GM18861 (cell line): ENCODE measurements at regions not wholly inside any gene's neighbourhood (a gene's known extent, or its start where the extent isn't known, plus 50 kb on each side); places are given as distances from the start of the nearest gene placed in this dataset.
"Not testable (repeated sequence)": the region's sequence is repeated elsewhere in the genome, so short reads cannot be mapped to it uniquely, and the experiment has no call there.

Experiments used
- ATAC-seq: cut with Tn5 transposase; IDR thresholded peaks from one replicate; pipeline ENCODE4 v1.9.1; 2021; ENCODE audit not compliant: unreplicated experiment

- no peak for ATAC-seq
Observed at GRCh38 chr1:105483436-105483835, 1573.0 kb upstream of the PRMT6 start.

GRCh38 chr1:105485207-105485606 is 1571.3 kb upstream of the PRMT6 start:
- no peak for ATAC-seq

GRCh38 chr1:105492921-105493320 is 1563.6 kb upstream of the PRMT6 start:
- no peak for ATAC-seq

- ATAC-seq: no peak
Observed at GRCh38 chr1:105516068-105516467, 1540.4 kb upstream of the PRMT6 start.

DNA sequence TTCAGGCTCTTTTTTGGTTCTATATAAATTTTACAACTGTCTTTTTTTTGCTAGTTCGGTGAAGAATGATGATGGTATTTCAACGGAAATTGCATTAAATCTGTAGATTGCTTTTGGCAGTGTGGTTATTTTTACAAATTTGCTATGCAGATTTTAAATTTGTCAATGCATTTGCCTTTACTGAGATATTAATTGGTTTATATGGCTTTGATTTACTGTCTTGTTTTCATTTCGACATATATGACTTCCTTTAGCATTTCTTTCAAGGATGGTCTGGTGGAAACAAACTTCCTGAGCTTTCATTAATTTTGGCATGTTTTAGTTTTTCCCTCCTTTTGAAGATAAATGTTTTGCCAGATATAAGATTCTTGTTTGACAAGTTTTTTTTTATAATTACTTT is 1522.5 kb upstream of the PRMT6 start:
- ATAC-seq: no peak

DNA sequence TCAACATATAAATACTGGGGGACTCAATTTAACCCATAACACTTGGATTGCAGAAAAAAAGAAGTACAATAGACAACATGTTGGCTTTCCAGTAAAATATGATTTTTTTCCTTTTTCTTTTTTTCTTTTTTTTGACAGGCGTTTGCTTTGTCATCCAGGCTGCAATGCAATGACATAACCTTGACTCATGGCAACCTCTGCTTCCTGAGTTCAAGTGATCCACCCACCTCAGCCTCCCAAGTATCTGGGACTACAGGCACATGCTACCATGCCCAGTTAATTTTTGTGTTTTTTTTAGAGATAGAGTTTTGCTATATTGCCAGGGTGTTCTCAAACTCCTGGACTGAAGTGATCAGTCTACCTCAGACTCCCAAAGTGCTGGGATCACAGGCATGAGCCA is 1512.0 kb upstream of the PRMT6 start:
- no peak for ATAC-seq

GRCh38 chr1:105556266-105556665 is 1500.2 kb upstream of the PRMT6 start:
- ATAC-seq: no peak

DNA sequence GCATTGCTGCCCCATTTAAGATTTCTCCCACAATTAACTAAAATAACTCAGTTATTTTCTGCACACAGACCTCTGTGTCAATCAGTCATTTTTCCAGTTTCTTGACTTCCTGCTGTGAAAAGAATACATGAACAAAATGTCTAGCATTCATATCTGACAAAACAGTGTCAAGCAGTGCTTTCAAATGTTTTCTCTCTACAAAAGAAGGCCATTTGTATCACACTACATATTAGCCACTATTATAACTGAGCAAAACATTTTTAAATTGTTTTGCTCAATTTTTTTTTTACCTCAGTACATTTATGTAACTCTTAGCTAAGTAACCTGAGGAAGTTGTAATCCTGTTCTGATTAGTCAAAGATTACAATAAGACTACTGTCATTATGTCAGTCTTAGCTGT is 1498.5 kb upstream of the PRMT6 start:
- ATAC-seq: no peak

GRCh38 chr1:105565006-105565405 is 1491.5 kb upstream of the PRMT6 start:
- no peak for ATAC-seq

- no peak for ATAC-seq
Observed at GRCh38 chr1:105585791-105586190, 1470.7 kb upstream of the PRMT6 start.

DNA sequence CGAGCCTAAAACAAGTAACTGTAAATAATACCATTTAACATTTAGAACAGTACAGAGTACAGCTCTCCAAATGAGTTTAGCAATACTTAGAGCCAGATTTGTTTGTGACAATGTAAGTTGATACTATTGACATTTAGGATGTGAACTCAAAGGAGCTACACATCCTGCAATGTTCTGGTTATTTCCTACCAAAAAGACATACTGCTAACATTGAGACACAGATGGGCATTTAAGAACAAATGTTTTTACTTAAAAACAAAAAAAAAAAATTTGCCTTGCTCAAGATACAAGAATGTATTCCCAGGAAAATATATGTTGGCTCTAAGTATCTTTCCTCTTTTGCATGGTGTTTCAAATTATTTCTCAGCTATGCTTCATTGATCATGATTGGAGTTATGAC is 1464.8 kb upstream of the PRMT6 start:
- ATAC-seq: no peak

DNA sequence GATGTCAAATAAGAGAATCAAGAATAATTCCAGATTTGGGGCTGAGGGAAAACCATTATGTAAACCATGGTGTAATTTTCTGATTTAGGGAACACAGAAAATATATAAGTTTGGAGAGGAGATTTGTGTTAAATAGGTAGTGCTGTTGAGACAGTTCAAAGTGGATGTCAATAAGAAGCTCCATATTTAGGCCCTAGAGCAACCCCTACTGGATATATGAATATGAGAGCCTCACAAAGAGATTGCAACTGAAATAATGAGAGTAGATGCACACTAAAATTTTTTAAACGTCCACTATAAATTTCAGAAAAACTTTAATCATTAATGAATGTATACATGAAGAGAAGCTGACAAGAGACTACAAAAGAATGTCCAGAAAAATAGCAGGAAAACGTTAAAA is 1447.8 kb upstream of the PRMT6 start:
- ATAC-seq: no peak

- no peak for ATAC-seq
Observed at GRCh38 chr1:105626276-105626987, 1430.0 kb upstream of the PRMT6 start.

DNA sequence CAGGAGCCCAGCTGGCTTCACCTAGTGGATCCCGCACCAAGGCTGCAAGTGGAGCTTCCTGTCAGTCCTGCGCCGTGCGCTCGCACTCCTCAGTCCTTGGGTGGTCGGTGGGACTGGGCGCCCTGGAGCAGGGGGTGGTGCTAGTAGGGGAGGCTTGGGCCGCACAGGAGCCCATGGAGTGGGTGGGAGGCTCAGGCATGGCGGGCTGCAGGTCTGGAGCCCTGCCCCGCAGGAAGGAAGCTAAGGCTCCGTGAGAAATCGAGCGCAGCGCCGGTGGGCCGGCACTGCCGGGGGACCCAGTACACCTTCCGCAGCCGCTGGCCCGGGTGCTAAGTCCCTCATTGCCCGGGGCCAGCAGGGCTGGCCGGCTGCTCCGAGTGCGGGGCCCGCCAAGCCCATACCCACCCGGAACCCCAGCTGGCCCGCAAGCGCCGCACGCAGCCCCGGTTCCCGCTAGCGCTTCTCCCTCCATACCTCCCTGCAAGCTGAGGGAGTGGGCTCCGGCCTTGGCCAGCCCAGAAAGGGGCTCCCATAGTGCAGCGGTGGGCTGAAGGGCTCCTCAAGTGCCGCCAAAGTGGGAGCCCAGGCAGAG is 1425.2 kb upstream of the PRMT6 start:
- ATAC-seq: not testable (repeated sequence)

GRCh38 chr1:105632342-105633196 is 1423.9 kb upstream of the PRMT6 start:
- no peak for ATAC-seq

GRCh38 chr1:105636052-105636451 is 1420.4 kb upstream of the PRMT6 start:
- ATAC-seq: no peak

- ATAC-seq: no peak
Observed at GRCh38 chr1:105641407-105641806, 1415.1 kb upstream of the PRMT6 start.

- no peak for ATAC-seq
Observed at GRCh38 chr1:105652109-105652508, 1404.4 kb upstream of the PRMT6 start.

GRCh38 chr1:105655032-105655431 is 1401.4 kb upstream of the PRMT6 start:
- no peak for ATAC-seq

GRCh38 chr1:105664495-105664894 is 1392.0 kb upstream of the PRMT6 start:
- no peak for ATAC-seq

GRCh38 chr1:105678334-105678733 is 1378.1 kb upstream of the PRMT6 start:
- ATAC-seq: no peak

DNA sequence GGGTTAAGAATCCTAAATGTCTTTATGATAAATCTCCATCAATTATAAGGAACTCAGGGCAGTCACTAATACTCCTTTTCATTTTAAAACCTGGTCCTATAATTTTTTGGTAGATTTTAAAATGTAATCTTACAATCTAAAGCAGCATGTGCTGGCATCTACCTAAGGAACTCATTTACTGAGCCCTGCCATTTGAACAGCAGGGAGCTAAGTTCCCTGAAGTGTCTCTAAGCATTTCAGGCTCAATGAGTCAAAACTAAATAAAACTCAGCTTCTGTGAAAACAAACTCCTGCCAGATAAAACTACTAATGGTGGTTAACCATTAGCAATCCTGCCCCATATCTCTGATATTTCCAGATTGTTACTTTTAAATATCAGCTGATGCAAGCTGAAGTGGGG is 1371.8 kb upstream of the PRMT6 start:
- no peak for ATAC-seq
